ENCODE measurements at regions not wholly inside any gene's neighbourhood (a gene's known extent, or its start where the extent isn't known, plus 50 kb on each side); places are given as distances from the start of the nearest gene placed in this dataset.

- DNase-seq (ENCODE audit: low read depth in 2 of 2) = no peak
These were observed 367.4 kb downstream of the HAPSTR1 start for GRCh38 chr16:9458816-9459215.

DNA sequence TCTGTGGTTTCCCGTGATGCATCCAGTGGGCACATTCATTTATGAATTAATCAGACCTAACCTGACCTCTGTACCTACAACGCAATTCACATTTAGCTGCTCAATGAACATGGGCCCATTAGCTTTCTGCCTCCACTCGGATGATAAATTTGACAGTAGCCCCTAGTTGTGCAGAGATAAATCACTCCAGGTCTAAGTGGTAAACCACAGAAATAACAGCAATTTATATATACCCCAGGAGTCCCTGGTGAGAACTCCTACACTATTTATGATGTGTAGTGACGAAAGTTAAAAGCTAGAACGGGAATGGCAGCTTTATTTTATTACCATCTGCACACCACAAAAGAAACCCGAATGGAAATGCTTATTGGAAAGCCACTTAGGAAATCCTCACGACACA, 371.5 kb downstream of the HAPSTR1 start:
- DNase-seq (ENCODE audit: low read depth in 2 of 2) = no peak

GRCh38 chr16:9463461-9463860, 372.0 kb downstream of the HAPSTR1 start:
- no peak for DNase-seq (ENCODE audit: low read depth in 2 of 2)

DNA sequence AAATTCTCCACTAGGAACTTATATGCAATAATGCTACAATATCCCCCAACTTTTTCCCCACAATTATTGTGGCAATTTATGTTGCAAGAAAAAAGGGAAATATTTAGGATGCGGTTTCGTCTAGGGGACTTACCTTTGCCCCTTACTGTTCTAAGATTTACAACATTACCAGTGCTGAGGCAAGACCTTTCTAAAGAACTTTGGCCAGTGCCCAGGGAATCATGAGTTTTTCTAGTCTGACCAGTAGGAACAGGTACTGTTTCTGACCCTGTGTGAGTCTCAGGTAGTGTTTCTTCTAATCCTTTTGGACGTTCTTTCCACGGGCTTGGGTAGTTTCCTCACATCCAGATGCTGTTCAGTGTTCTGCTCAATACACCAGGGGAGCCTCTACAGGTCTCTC, 373.7 kb downstream of the HAPSTR1 start:
- no peak for DNase-seq (ENCODE audit: low read depth in 2 of 2)

GRCh38 chr16:9469512-9469911, 378.1 kb downstream of the HAPSTR1 start:
- DNase-seq (ENCODE audit: low read depth in 2 of 2) = no peak

DNA sequence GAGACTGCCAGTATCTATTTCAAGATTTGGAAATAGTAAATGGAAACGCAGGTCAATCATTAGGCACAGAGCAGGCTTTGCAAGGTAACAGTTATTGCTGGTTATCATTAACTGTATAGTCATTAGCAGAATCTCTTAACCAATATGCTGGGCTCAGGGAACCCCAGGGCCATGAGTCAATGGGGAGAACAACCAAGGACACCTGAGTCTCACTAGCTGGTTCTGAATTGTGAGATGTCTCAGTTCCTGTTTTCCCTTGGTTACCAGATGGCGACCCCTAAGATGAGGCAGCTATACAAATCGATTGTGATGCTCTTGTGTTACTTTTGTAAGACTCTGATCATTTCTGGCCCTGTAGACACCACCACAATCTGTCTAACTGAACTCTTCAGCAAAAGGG, 385.3 kb downstream of the HAPSTR1 start:
- no peak for DNase-seq (ENCODE audit: low read depth in 2 of 2)

- DNase-seq (ENCODE audit: low read depth in 2 of 2) = no peak
These were observed 387.6 kb downstream of the HAPSTR1 start for GRCh38 chr16:9479008-9479407.

DNA sequence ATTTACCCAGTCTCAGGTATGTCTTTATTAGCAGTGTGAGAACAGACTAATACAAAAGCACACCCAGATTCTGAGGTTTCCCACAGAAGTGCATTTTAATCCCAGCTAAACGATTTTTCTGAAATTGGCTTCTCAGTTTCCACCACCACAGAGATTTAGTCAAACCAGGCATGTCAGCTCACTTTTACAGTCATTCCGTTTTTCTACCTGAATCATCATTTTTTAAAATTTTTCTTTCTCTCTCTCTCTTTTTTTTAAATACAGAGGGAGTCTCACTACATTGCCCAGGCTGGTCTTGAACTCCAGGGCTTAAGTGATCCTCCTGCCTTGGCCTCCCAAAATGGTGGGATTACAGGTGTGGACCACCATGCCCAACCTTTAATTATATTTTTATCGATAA, 389.1 kb downstream of the HAPSTR1 start:
- no peak for DNase-seq (ENCODE audit: low read depth in 2 of 2)

DNA sequence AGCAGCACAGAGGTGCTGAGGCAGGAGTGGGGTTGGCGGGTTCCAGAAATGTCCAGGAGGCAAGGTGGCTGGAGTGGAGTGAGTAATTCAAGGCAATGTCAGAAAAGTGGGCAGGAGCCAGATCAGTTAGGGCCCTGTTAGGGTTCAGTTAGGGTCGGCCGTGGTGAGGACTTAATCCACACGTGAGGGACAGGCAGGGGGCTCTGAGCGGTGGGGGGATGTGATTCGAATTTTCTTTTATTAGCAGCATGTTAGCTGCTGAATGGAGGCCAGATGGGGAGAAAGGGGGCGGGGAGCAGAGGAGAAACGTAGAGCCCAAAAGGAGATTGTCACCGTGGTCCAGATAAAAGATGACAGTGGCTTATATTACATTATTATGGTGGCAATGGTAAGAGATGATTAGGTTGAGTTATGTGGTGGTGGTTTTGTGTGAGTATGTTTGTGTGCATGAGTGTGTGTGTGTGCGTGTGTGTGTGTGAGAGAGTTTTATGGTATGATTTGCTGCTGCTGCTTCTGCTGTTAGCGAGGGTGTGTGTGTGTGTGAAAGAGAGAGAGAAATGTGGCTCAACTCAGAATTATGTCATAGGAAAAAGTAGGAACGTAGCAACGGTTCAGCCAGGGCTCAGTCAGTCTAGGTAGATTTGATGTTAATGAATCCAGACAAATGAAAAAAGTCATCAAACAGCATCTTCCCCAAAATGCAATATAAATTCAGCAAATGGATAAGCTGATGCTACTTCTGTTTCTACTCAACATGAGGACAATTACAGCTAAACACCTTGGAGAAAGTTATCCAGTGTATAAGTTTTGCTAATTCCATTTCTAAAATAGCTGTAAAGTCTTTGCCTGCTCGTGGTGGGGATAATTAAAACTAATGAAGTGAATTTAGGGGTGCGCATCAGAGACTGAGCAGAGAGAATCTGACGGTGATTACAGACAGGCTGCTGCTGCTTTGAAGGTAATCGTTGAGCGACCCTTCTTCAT, 390.6 kb downstream of the HAPSTR1 start:
- DNase-seq (ENCODE audit: low read depth in 2 of 2) = no peak

DNA sequence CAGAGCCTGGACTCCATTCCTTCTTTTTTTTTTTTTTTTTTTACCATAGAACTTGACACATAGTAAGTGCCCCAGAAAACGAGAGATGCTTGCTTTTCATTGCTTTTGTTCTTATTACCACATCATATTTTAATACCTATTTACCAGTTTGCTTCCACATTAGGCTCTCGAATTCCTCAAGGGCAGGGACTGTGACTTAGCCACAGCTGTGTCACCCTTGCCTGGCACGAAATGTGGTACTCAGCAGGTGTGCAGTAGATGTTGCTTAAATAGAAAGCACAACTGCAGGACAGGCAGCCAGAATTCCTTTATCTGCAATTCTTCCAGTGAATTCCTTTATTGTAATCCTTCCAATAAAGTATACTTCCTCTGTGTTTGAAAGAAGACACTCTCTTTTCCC, 393.0 kb downstream of the HAPSTR1 start:
- no peak for DNase-seq (ENCODE audit: low read depth in 2 of 2)

DNA sequence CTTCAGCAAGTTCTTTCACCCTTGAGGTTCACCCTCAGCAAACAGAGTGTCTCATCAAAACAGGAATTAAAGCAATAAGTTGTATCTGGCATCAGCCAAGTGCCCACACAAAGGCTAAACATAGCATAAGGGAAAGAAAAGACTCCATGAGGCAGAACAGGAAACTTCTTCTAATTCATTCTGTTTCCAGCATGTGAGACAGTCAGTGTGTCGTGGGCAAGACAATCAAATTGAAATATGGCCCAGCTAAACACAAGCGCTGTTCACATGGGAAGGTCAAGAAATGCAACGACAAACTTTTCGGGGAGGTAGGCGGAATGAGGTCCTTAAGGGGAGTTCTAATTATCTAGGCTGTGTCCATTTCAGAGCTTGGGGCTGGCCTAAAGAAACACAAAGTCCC, 393.4 kb downstream of the HAPSTR1 start:
- DNase-seq (ENCODE audit: low read depth in 2 of 2) = no peak

DNA sequence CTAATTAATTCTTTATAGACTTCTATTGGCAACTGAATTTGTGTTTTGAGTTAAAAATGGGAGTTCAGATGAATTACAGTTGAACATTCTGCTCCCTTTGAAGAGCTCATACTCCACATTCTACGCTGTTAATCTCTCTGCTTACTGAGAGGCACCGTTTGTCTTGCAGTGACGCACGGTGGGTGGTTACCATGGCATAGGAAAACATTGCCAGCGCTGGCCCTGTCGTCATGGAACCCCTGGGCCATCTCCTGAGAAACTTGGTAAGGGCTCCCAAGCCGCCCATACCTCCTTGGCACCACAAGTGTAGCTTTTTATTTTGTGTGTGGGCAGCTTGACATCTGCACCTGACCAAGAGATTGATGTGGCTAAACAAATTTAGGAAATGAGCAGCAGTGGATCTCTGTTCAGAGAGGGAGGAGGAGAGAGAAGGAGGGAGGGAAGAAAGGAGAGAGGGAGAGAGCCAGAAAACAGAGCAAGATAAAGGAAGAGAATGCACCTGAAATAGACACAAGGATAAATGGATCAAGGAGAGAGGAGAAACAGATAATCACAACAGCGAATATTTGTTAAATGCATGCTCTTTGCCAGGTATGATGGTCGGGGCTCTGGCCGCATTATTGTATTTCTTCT, 398.5 kb downstream of the HAPSTR1 start:
- no peak for DNase-seq (ENCODE audit: low read depth in 2 of 2)

DNA sequence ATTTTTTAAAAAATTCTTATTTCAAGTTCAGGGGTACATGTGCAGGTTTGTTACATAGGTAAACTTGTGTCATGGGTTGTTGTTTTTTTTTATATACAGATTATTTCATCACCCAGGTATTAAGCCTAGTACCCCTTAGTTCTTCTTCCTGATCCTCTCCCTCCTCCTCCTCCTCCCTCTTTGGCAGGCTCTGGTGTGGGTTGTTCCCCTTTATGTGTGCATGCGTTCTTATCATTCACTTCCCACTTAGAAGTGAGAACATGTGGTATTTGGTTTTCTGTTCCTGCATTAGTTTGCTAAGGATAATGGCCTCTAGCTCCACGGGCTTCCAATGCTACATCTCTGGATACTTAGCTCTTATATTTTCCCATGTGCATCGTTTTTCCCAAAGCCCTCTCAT, 404.4 kb downstream of the HAPSTR1 start:
- DNase-seq (ENCODE audit: low read depth in 2 of 2) = no peak

DNA sequence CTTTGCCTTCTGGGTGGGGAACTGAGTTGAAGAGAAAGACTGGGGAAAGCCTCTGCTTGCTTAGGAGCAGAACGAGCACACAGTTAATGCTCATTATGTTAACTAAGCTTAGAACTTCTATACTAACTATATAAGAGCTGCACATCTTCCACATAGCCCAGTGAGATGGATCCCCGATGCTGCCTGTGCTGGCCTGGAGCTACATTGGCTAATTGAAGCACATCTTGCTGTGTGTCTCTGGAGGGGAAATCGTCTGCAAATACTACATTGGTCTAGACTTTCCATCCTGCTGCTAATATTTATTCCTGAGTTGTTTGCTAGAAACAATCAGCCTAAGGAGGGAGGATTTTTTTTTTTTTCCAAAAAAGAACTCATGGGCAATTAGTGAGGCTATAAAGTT, 406.3 kb downstream of the HAPSTR1 start:
- DNase-seq (ENCODE audit: low read depth in 2 of 2) = no peak

- no peak for DNase-seq (ENCODE audit: low read depth in 2 of 2)
These were observed 408.6 kb downstream of the HAPSTR1 start for GRCh38 chr16:9499941-9500593.

GRCh38 chr16:9500872-9501271, 409.4 kb downstream of the HAPSTR1 start:
- no peak for DNase-seq (ENCODE audit: low read depth in 2 of 2)

GRCh38 chr16:9503251-9503984, 412.0 kb downstream of the HAPSTR1 start:
- DNase-seq (ENCODE audit: low read depth in 2 of 2) = no peak

GRCh38 chr16:9508328-9508936, 417.0 kb downstream of the HAPSTR1 start:
- no peak for DNase-seq (ENCODE audit: low read depth in 2 of 2)

GRCh38 chr16:9509663-9510062, 418.2 kb downstream of the HAPSTR1 start:
- DNase-seq (ENCODE audit: low read depth in 2 of 2) = no peak

- no peak for DNase-seq (ENCODE audit: low read depth in 2 of 2)
These were observed 419.9 kb downstream of the HAPSTR1 start for GRCh38 chr16:9511389-9511788.

- DNase-seq (ENCODE audit: low read depth in 2 of 2) = no peak
These were observed 425.0 kb downstream of the HAPSTR1 start for GRCh38 chr16:9516444-9516843.
